ENCODE measurements at regions not wholly inside any gene's neighbourhood (a gene's known extent, or its start where the extent isn't known, plus 50 kb on each side); places are given as distances from the start of the nearest gene placed in this dataset.

DNA sequence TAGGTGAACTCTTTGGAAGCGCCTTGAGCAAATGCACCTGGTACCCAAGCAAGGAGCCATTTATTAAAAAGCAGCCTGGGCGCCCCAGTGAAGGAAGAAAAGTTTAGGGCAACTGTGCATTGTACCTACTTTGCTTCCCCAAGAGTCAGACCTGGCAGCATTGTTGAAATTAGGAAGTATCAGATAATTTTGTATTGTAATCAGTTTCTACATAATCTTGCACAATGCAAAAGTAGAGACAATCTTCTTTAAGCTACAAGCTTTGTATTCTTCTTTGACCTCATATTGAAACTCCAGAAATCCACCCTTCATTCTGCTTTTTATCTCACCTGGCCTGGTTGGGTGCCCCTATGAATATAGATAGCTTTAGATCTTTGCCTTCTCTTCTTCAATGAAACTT lies 490.8 kb downstream of the RASEF start:
- no peak overlapping the region for H4K8ac ChIP-seq (ENCODE audit: low read depth, low read length)
- H2BK15ac ChIP-seq (ENCODE audit: low read length) = no peak overlapping the region
- no CpG with 5 or more reads among the region's 2 CpGs for WGBS, 2 donors (ENCODE audit: extremely low coverage in 2 of 2, insufficient read length in 2 of 2, insufficient replicate concordance in 1 of 2)
- no peak overlapping the region for H3K4me3 ChIP-seq (ENCODE audit: low read length in 2 of 2)
- no peak overlapping the region for H3K23ac ChIP-seq (ENCODE audit: low read depth, low read length, poor library complexity)
- H3K9ac ChIP-seq (ENCODE audit: low read depth, low read length, poor library complexity) = no peak overlapping the region
- H2BK12ac ChIP-seq (ENCODE audit: low read length) = no peak overlapping the region
- no peaks in the 10 kb centered on the region for H3K27me3 ChIP-seq (ENCODE audit: control insufficient read depth in 3 of 3, insufficient read depth in 3 of 3, low read depth in 1 of 3, low read length in 3 of 3)
- no peaks in the 10 kb centered on the region for H3K9me3 ChIP-seq (replicated peaks in 1 of 2; ENCODE audit: control insufficient read depth in 2 of 2, insufficient read depth in 1 of 2, low read depth in 1 of 2, low read length in 2 of 2)
- no peak overlapping the region for H2AFZ ChIP-seq (ENCODE audit: low read length)
- no peaks in the 10 kb centered on the region for H3K79me1 ChIP-seq (ENCODE audit: low read depth, low read length)
- H2BK120ac ChIP-seq (ENCODE audit: low read depth, low read length) = no peak overlapping the region
- DNase-seq (ENCODE audit: low spot score) = no peak
- H2BK5ac ChIP-seq (ENCODE audit: low read length) = no peak overlapping the region
- H3K14ac ChIP-seq (ENCODE audit: low read length) = no peak overlapping the region
- no peak overlapping the region for H3K4ac ChIP-seq (ENCODE audit: low read length)
- H3K36me3 ChIP-seq (replicated peaks in 1 of 2; ENCODE audit: control insufficient read depth in 2 of 2, insufficient read depth in 2 of 2, low read length in 2 of 2) = no peaks in the 10 kb centered on the region
- H2AK5ac ChIP-seq (ENCODE audit: low read depth, low read length) = no peak overlapping the region
- H3K4me1 ChIP-seq (ENCODE audit: control insufficient read depth in 2 of 2, insufficient read depth in 1 of 2, low read depth in 1 of 2, low read length in 2 of 2) = no peaks in the 10 kb centered on the region
- H3K18ac ChIP-seq (ENCODE audit: low read length) = no peak overlapping the region
- H3K4me2 ChIP-seq (ENCODE audit: insufficient read depth, low read length, poor library complexity, severe bottlenecking) = no peak overlapping the region
- no peak overlapping the region for H3K27ac ChIP-seq (replicated peaks; ENCODE audit: low read length)
- H4K91ac ChIP-seq (ENCODE audit: low read depth, low read length, poor library complexity) = no peak overlapping the region

DNA sequence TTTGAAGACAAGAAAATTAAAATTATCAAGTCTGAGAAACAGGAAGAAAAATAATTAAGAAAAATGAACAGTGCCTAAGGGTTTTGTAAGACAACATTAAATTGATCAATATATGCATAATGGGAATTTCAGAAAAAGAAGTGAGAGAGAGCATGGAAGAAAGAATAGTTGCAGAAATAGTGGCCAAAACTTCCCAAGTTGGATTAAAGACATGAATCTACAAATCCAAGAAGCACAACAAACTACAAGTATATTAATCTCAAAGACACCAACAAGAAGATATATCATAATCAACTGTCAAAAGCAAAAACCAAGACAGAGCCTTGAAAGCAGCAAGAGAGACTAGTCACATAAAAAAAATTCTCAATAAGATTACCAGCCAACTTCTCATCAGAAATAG lies 488.0 kb downstream of the RASEF start:
- no peaks in the 10 kb centered on the region for H3K4me1 ChIP-seq (ENCODE audit: control insufficient read depth in 2 of 2, insufficient read depth in 1 of 2, low read depth in 1 of 2, low read length in 2 of 2)
- no peaks in the 10 kb centered on the region for H3K79me1 ChIP-seq (ENCODE audit: low read depth, low read length)

DNA sequence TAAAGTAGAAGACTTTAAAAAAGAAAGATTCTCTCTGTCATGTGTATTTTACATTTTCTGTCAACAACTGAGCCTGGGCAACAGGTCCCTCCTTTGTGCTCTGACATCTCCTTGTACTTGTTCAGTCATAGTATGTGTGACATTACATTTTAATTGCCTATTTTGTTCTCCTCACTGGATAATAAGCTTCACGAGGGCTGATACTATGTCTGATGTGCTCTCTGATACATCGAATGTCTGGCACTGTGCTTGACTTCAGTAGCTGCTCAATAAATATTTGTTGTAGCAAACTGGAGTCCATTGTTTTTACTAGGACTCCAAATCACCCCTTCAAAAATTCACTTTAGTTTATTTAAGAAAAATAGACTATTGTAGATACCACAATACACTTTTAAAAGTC lies 482.0 kb downstream of the RASEF start:
- H3K23ac ChIP-seq (ENCODE audit: low read depth, low read length, poor library complexity) = no peak overlapping the region
- no peaks in the 10 kb centered on the region for H3K9me3 ChIP-seq (replicated peaks in 1 of 2; ENCODE audit: control insufficient read depth in 2 of 2, insufficient read depth in 1 of 2, low read depth in 1 of 2, low read length in 2 of 2)
- no peaks in the 10 kb centered on the region for H3K27me3 ChIP-seq (ENCODE audit: control insufficient read depth in 3 of 3, insufficient read depth in 3 of 3, low read depth in 1 of 3, low read length in 3 of 3)
- no peaks in the 10 kb centered on the region for H3K4me1 ChIP-seq (ENCODE audit: control insufficient read depth in 2 of 2, insufficient read depth in 1 of 2, low read depth in 1 of 2, low read length in 2 of 2)
- no peak overlapping the region for H3K14ac ChIP-seq (ENCODE audit: low read length)
- DNase-seq (ENCODE audit: low spot score) = no peak
- H3K79me1 ChIP-seq (ENCODE audit: low read depth, low read length) = no peaks in the 10 kb centered on the region
- H2BK12ac ChIP-seq (ENCODE audit: low read length) = no peak overlapping the region
- H2BK5ac ChIP-seq (ENCODE audit: low read length) = no peak overlapping the region
- no CpG with 5 or more reads among the region's 2 CpGs for WGBS, 2 donors (ENCODE audit: extremely low coverage in 2 of 2, insufficient read length in 2 of 2, insufficient replicate concordance in 1 of 2)
- H3K4me3 ChIP-seq (ENCODE audit: low read length in 2 of 2) = no peak overlapping the region
- H3K18ac ChIP-seq (ENCODE audit: low read length) = no peak overlapping the region
- no peak overlapping the region for H4K8ac ChIP-seq (ENCODE audit: low read depth, low read length)
- no peaks in the 10 kb centered on the region for H3K36me3 ChIP-seq (replicated peaks in 1 of 2; ENCODE audit: control insufficient read depth in 2 of 2, insufficient read depth in 2 of 2, low read length in 2 of 2)
- no peak overlapping the region for H2BK120ac ChIP-seq (ENCODE audit: low read depth, low read length)
- no peak overlapping the region for H2AK5ac ChIP-seq (ENCODE audit: low read depth, low read length)
- no peak overlapping the region for H3K9ac ChIP-seq (ENCODE audit: low read depth, low read length, poor library complexity)
- no peak overlapping the region for H3K4ac ChIP-seq (ENCODE audit: low read length)
- H3K27ac ChIP-seq (replicated peaks; ENCODE audit: low read length) = no peak overlapping the region
- H2BK15ac ChIP-seq (ENCODE audit: low read length) = no peak overlapping the region
- no peak overlapping the region for H2AFZ ChIP-seq (ENCODE audit: low read length)
- H3K4me2 ChIP-seq (ENCODE audit: insufficient read depth, low read length, poor library complexity, severe bottlenecking) = no peak overlapping the region
- no peak overlapping the region for H4K91ac ChIP-seq (ENCODE audit: low read depth, low read length, poor library complexity)

More for the DNA sequence above, 488.0 kb downstream of the RASEF start:
- no peak overlapping the region for H2AFZ ChIP-seq (ENCODE audit: low read length)
- no peak overlapping the region for H3K27ac ChIP-seq (replicated peaks; ENCODE audit: low read length)
- H2BK5ac ChIP-seq (ENCODE audit: low read length) = no peak overlapping the region
- H3K23ac ChIP-seq (ENCODE audit: low read depth, low read length, poor library complexity) = no peak overlapping the region
- H3K9me3 ChIP-seq (replicated peaks in 1 of 2; ENCODE audit: control insufficient read depth in 2 of 2, insufficient read depth in 1 of 2, low read depth in 1 of 2, low read length in 2 of 2) = no peaks in the 10 kb centered on the region
- no peak overlapping the region for H3K4me3 ChIP-seq (ENCODE audit: low read length in 2 of 2)
- H4K91ac ChIP-seq (ENCODE audit: low read depth, low read length, poor library complexity) = no peak overlapping the region
- no peak overlapping the region for H4K8ac ChIP-seq (ENCODE audit: low read depth, low read length)
- DNase-seq (ENCODE audit: low spot score) = no peak
- no peak overlapping the region for H3K14ac ChIP-seq (ENCODE audit: low read length)
- no peaks in the 10 kb centered on the region for H3K27me3 ChIP-seq (ENCODE audit: control insufficient read depth in 3 of 3, insufficient read depth in 3 of 3, low read depth in 1 of 3, low read length in 3 of 3)
- H3K18ac ChIP-seq (ENCODE audit: low read length) = no peak overlapping the region
- no peak overlapping the region for H2BK15ac ChIP-seq (ENCODE audit: low read length)
- H2BK12ac ChIP-seq (ENCODE audit: low read length) = no peak overlapping the region
- H3K36me3 ChIP-seq (replicated peaks in 1 of 2; ENCODE audit: control insufficient read depth in 2 of 2, insufficient read depth in 2 of 2, low read length in 2 of 2) = no peaks in the 10 kb centered on the region
- H3K4ac ChIP-seq (ENCODE audit: low read length) = no peak overlapping the region
- H2BK120ac ChIP-seq (ENCODE audit: low read depth, low read length) = no peak overlapping the region
- H3K9ac ChIP-seq (ENCODE audit: low read depth, low read length, poor library complexity) = no peak overlapping the region
- H2AK5ac ChIP-seq (ENCODE audit: low read depth, low read length) = no peak overlapping the region
- no peak overlapping the region for H3K4me2 ChIP-seq (ENCODE audit: insufficient read depth, low read length, poor library complexity, severe bottlenecking)

GRCh38 chr9:82581516-82581915 lies 481.4 kb downstream of the RASEF start:
- no peak overlapping the region for H3K4me3 ChIP-seq (ENCODE audit: low read length in 2 of 2)
- WGBS, 2 donors (ENCODE audit: extremely low coverage in 2 of 2, insufficient read length in 2 of 2, insufficient replicate concordance in 1 of 2) = no CpG with 5 or more reads among the region's 1 CpG

More at GRCh38 chr9:82581516-82581915, 481.4 kb downstream of the RASEF start:
- Histone ChIP-seq H3K4me1 (ENCODE audit: control insufficient read depth in 2 of 2, insufficient read depth in 1 of 2, low read depth in 1 of 2, low read length in 2 of 2) (no peaks in the 10 kb centered on the region), H2AK5ac (ENCODE audit: low read depth, low read length) (no peak overlapping the region), H3K9ac (ENCODE audit: low read depth, low read length, poor library complexity) (no peak overlapping the region), H3K14ac (ENCODE audit: low read length) (no peak overlapping the region), H2BK120ac (ENCODE audit: low read depth, low read length) (no peak overlapping the region), H4K8ac (ENCODE audit: low read depth, low read length) (no peak overlapping the region), H2BK12ac (ENCODE audit: low read length) (no peak overlapping the region), H3K27ac (replicated peaks; ENCODE audit: low read length) (no peak overlapping the region), H3K4me2 (ENCODE audit: insufficient read depth, low read length, poor library complexity, severe bottlenecking) (no peak overlapping the region), H3K79me1 (ENCODE audit: low read depth, low read length) (no peaks in the 10 kb centered on the region), H3K18ac (ENCODE audit: low read length) (no peak overlapping the region), H3K9me3 (replicated peaks in 1 of 2; ENCODE audit: control insufficient read depth in 2 of 2, insufficient read depth in 1 of 2, low read depth in 1 of 2, low read length in 2 of 2) (no peaks in the 10 kb centered on the region), H2AFZ (ENCODE audit: low read length) (no peak overlapping the region), H2BK15ac (ENCODE audit: low read length) (no peak overlapping the region), H3K27me3 (ENCODE audit: control insufficient read depth in 3 of 3, insufficient read depth in 3 of 3, low read depth in 1 of 3, low read length in 3 of 3) (no peaks in the 10 kb centered on the region), H4K91ac (ENCODE audit: low read depth, low read length, poor library complexity) (no peak overlapping the region), H2BK5ac (ENCODE audit: low read length) (no peak overlapping the region), H3K23ac (ENCODE audit: low read depth, low read length, poor library complexity) (no peak overlapping the region), H3K4ac (ENCODE audit: low read length) (no peak overlapping the region), H3K36me3 (replicated peaks in 1 of 2; ENCODE audit: control insufficient read depth in 2 of 2, insufficient read depth in 2 of 2, low read length in 2 of 2) (no peaks in the 10 kb centered on the region)
- no peak for DNase-seq (ENCODE audit: low spot score)
